ENCODE measurements at regions not wholly inside any gene's neighbourhood (a gene's known extent, or its start where the extent isn't known, plus 50 kb on each side); places are given as distances from the start of the nearest gene placed in this dataset.
"Not testable (repeated sequence)": the region's sequence is repeated elsewhere in the genome, so short reads cannot be mapped to it uniquely, and the experiment has no call there.

GRCh38 chr12:14201291-14201690 lies 164.2 kb upstream of the ATF7IP start:
- Mint-ChIP-seq H3K4me3 (no peak overlapping the region), H3K27me3 (ENCODE audit: low read depth, poor library complexity) (peaks cover 5% of the 10 kb centered on the region), H3K4me1 (no peaks in the 10 kb centered on the region), H3K9me3 (peaks cover 2% of the 10 kb centered on the region), H3K36me3 (ENCODE audit: low read depth) (peaks cover 2% of the 10 kb centered on the region), H3K27ac (no peak overlapping the region)
- TF ChIP-seq, protein P1, sequence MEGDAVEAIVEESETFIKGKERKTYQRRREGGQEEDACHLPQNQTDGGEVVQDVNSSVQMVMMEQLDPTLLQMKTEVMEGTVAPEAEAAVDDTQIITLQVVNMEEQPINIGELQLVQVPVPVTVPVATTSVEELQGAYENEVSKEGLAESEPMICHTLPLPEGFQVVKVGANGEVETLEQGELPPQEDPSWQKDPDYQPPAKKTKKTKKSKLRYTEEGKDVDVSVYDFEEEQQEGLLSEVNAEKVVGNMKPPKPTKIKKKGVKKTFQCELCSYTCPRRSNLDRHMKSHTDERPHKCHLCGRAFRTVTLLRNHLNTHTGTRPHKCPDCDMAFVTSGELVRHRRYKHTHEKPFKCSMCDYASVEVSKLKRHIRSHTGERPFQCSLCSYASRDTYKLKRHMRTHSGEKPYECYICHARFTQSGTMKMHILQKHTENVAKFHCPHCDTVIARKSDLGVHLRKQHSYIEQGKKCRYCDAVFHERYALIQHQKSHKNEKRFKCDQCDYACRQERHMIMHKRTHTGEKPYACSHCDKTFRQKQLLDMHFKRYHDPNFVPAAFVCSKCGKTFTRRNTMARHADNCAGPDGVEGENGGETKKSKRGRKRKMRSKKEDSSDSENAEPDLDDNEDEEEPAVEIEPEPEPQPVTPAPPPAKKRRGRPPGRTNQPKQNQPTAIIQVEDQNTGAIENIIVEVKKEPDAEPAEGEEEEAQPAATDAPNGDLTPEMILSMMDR (IDR thresholded peaks at IDR 0.05), result no peak
- DNase-seq, result no peak

DNA sequence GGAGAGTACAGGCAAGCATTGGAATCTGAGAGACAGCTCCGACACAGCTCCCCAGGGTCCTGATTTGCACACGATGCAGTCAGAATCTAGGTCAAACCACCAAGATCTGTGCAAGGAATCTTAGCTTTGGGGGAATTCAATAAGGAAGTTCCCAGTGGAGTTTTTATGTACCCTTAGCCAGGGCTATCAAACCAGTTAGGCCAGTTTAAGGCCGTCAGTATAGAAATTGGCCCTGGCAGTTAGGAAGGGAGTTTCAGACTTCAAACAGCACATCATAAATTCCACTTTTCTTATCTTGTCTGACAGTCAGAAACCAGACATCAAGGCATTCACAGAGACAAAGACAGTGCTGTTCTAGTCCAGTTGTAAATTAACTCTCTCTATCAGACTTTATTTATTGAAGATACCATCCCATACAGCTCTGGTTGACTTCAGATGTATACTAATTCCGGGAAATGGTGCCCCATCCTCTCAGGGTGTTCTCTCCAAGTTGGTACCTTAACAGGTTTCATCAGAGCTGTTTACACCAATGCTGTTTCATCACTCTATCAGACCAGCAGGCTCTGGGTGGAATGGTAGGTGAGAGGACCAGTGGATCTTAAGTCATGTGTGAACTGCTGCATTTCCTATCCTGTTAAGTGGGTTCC lies 157.5 kb upstream of the ATF7IP start:
- Mint-ChIP-seq H3K9me3 (peaks cover 6% of the 10 kb centered on the region), H3K4me1 (peaks cover 14% of the 10 kb centered on the region), H3K4me3 (no peak overlapping the region), H3K27me3 (ENCODE audit: low read depth, poor library complexity) (peaks cover 8% of the 10 kb centered on the region), H3K27ac (no peak overlapping the region), H3K36me3 (ENCODE audit: low read depth) (peaks cover 4% of the 10 kb centered on the region)
- DNase-seq, result no peak
- TF ChIP-seq, protein P1 (IDR thresholded peaks at IDR 0.05), result no peak

DNA sequence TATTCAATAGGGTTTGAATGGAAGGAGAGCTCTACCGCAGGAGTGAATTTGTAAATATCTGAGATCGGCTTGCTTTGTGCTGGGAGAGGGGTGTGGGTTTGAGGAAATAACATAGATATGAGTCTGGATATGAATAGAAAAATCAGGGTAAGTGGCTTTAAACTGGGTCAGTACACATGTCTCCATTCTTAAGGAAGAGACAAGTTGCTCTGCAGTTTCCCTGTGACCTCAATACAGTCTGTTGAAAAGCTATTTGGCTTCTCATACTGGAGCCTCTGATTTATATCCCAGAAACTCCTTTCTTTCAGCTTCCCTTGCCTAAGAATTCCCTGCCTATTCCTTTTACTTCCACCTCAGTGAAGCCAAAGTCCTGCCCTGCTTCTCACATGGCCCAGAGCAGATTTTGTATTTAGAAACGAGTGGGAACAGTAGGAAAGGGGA lies 153.5 kb upstream of the ATF7IP start:
- H3K4me3 Mint-ChIP-seq, result no peak overlapping the region
- TF ChIP-seq, protein P1 (IDR thresholded peaks at IDR 0.05), result no peak
- H3K4me1 Mint-ChIP-seq, result peaks cover 31% of the 10 kb centered on the region
- H3K27ac Mint-ChIP-seq, result peak overlapping the region; percentile 38
- no peak for DNase-seq
- H3K36me3 Mint-ChIP-seq (ENCODE audit: low read depth), result no peaks in the 10 kb centered on the region
- no peaks in the 10 kb centered on the region for H3K9me3 Mint-ChIP-seq
- H3K27me3 Mint-ChIP-seq (ENCODE audit: low read depth, poor library complexity), result peaks cover 9% of the 10 kb centered on the region

DNA sequence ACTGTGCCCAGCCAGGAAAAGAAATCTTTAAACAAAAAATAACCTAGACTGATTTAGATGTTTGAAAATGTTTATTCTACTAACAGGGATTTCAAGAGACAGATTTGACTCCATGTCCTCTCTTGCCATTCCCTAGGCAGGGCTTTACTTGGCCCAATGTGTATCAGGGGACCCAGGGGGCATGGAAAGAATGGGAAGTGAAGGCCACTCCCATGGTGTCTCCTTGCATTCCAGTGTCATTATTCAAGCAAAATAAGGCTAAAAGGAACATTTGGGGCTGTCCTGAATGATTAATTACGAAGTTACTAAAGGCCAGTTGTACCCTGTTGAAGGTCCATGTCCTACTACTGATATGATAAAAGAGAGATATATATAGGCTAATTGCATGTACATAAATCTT lies 151.9 kb upstream of the ATF7IP start:
- peak overlapping the region; percentile 49 for H3K27ac Mint-ChIP-seq
- no peaks in the 10 kb centered on the region for H3K9me3 Mint-ChIP-seq
- H3K4me3 Mint-ChIP-seq, result no peak overlapping the region
- no peaks in the 10 kb centered on the region for H3K36me3 Mint-ChIP-seq (ENCODE audit: low read depth)
- no peak for DNase-seq
- peaks cover 31% of the 10 kb centered on the region for H3K4me1 Mint-ChIP-seq
- TF ChIP-seq, protein P1 (IDR thresholded peaks at IDR 0.05), result no peak
- peaks cover 5% of the 10 kb centered on the region for H3K27me3 Mint-ChIP-seq (ENCODE audit: low read depth, poor library complexity)

- DNase-seq, result no peak
- peaks cover 31% of the 10 kb centered on the region for H3K4me1 Mint-ChIP-seq
- H3K27me3 Mint-ChIP-seq (ENCODE audit: low read depth, poor library complexity), result peaks cover 3% of the 10 kb centered on the region
- H3K27ac Mint-ChIP-seq, result no peak overlapping the region
- no peaks in the 10 kb centered on the region for H3K9me3 Mint-ChIP-seq
- no peak overlapping the region for H3K4me3 Mint-ChIP-seq
- TF ChIP-seq, protein P1 (IDR thresholded peaks at IDR 0.05), result no peak
- H3K36me3 Mint-ChIP-seq (ENCODE audit: low read depth), result no peaks in the 10 kb centered on the region
Measured at GRCh38 chr12:14214495-14214894, 151.0 kb upstream of the ATF7IP start.

DNA sequence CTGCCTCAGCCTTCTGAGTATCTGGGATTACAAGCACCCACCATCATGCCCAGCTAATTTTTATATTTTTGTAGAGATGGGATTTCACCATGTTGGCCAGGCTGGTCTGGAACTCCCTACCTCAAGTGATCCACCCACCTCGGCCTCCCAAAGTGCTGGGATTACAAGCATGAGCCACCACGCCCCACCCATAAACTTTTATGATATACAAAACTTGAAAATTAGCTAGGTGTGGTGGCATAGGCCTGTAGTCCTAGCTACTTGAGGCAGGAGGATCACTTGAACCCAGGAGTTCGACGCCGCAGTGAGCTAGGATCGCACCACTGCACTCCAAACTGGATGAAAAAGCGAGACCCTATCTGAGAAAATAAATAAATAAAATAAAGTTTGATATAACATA lies 149.5 kb upstream of the ATF7IP start:
- not testable (repeated sequence) for H3K27me3 Mint-ChIP-seq (ENCODE audit: low read depth, poor library complexity); H3K36me3 Mint-ChIP-seq (ENCODE audit: low read depth); H3K27ac Mint-ChIP-seq; H3K4me3 Mint-ChIP-seq; H3K9me3 Mint-ChIP-seq; DNase-seq
- peaks cover 31% of the 10 kb centered on the region for H3K4me1 Mint-ChIP-seq
